Right renal cortex interstitium (tissue), 3 donors: ENCODE measurements at regions not wholly inside any gene's neighbourhood (a gene's known extent, or its start where the extent isn't known, plus 50 kb on each side); places are given as distances from the start of the nearest gene placed in this dataset.
A peak's percentile ranks its signal among the peaks of the same experiment; 100 is the strongest.
"Not testable (repeated sequence)": the region's sequence is repeated elsewhere in the genome, so short reads cannot be mapped to it uniquely, and the experiment has no call there.

Experiments
- DNase-seq, 3 donors: peaks; one replicate each; pipeline ENCODE4 v3.0.0-alpha.2; 2013; ENCODE audit warnings: low read depth in 3 of 3, low spot score in 2 of 3

GRCh38 chr7:29619111-29619510 lies 55.5 kb downstream of the PRR15 start:
- DNase-seq: no peak

- no peak for DNase-seq
These were observed 56.4 kb downstream of the PRR15 start for GRCh38 chr7:29619848-29620555.

- DNase-seq: no peak
These were observed 56.9 kb downstream of the PRR15 start for GRCh38 chr7:29620556-29620930.

DNA sequence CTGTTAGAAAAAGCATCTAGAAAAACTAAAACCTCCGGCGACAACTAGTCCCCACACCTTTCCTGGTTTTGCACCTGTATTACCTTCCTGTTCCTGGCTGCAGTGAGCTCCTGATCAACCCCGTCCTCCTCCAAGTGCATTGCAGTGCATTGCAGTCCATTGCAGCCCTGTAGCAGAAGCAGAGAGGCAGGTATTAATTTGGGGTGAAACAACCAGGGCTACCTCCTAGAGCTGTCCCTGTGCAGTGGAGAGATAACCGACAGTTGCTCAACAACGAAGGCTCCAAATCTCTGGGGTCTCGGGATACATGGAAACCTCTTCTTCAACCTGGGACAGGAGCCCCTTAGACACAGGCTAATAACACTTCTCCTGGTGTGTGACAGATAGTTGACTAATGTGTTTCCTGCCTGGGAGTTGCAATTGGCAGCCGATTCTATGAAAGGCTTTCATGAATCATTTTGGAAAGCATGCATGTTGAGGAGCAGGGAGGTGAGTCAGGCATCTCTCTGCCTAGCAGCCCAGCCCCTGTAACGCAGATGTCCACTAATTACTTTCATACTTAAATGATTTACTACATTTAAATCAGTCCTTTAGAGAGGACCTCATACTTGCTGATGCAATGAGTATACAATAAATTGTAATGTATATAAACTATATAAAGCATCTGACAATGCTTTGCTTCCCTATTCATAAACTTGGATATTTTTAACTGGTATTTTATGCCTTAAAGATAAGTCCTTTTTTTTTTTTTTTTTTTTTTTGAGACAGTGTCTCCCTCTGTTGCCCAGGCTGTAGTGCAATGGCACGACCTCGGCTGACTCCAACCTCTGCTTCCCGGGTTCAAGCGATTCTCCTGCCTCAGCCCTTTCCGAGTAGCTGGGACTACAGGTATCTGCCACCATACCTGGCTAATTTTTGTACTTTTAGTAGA lies 59.0 kb downstream of the PRR15 start:
- no peak for DNase-seq

GRCh38 chr7:29623973-29624372 lies 60.3 kb downstream of the PRR15 start:
- no peak for DNase-seq

DNA sequence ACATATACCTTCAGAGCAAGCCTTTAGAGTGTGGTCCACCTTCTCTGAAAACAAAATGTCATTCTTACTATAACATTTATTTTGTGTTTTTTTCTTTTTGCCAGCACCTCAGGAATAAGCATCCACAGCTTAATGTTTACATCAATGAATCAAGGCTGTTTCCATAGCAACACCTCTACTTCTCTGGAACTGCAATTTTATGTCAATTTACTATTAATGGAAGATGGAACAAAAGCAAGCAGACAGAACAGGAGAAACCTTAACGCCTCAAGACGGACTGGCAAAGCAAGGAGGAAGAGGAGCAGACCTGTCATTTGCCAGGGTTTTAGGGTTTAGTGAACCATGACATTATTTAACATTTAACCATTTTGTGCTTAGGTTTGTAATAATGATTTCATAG lies 63.1 kb downstream of the PRR15 start:
- DNase-seq: no peak

DNA sequence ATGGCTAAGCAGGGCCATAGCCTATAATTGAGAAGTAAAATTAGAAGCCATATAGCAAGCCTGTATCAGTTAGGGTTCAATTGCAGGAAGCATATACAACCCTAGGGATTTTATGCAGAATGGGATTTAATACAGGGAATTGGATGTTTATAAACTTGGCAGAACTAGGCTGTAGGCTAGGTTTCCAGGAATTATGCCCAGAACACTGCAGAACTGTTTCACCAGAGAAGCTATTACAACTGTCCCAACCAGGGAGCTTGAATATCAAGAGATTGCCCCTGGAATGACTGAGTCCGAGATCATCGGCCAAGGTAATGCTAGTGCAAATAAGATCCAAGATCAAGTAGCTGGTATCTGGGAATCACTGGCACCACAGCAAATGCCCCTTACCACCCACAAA lies 64.0 kb downstream of the PRR15 start:
- no peak for DNase-seq

- DNase-seq: no peak
These were observed 65.9 kb downstream of the PRR15 start for GRCh38 chr7:29629507-29629906.

GRCh38 chr7:29635067-29636008 lies 71.7 kb downstream of the PRR15 start:
- DNase-seq: peak in 2 of 3 donors; percentile 3 to 5

DNA sequence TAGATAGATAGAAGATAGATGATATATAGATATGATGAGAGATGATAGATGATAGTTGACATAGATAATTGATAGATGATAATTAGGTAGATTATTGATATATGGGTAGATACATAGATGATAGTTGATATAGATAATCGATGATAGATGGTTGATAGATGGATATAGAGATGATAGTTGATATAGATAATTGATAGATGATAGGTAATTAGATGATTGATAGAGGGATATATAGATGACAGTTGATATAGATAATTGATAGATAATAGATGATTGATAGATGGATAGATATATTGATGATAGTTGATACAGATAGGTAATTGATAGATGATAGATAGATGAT lies 72.3 kb downstream of the PRR15 start:
- no peak for DNase-seq

DNA sequence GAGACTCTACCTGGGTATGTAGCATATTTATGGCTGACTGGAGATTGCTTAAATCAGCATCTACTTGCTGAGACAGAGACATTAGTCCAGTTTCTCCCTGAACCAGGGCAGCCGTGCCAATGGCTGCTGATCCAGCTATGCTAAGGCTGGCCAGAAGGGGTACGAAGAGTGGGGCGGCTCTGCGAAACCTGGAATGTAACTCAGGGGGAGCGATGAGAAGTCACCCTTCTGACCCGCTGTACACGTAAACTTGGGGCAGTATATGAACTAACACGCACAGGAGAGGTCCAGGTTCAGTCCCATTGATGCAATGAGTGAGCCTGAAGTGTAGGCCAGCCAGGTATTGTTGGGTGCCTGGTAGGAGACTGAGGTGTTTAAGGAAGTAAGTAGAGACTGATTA lies 73.7 kb downstream of the PRR15 start:
- DNase-seq: no peak

GRCh38 chr7:29638841-29639240 lies 75.2 kb downstream of the PRR15 start:
- DNase-seq: not testable (repeated sequence)

- DNase-seq: no peak
These were observed 75.8 kb downstream of the PRR15 start for GRCh38 chr7:29639386-29639785.

DNA sequence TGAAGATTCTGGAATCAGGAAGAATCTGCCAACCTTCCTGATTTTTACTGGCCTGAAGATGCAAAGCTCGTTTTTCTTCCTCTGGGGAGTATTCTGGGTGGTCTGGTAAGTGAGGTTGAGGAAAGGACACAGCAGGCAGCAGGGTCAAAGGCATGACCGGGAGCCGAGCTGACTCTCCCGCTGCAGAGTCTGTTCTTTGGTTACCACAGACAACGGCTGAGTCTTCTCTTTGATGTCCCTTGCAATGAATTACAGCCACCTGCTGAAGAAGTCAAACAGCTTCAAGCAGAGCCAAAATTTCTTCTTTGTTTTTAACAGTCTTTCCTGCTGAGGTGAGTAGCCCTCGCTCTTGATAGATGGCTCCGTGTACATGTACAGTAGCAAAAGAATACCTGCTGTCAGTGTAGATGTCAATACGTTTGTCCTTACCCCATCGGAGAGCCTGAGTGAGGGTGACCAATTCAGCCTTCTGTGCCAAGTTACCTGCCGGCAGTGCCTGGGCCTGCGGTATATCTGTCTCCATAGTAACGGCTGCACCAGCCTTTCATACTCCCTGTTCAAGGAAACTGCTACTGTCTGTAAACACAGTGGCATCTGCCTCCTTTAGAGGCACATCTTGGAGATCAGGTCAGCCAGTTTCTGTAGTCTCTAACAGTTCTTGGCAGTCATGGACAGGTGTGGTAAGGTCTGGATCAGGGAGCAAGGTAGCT lies 76.4 kb downstream of the PRR15 start:
- DNase-seq: peak; percentile 3 to 29 (median 21)

DNA sequence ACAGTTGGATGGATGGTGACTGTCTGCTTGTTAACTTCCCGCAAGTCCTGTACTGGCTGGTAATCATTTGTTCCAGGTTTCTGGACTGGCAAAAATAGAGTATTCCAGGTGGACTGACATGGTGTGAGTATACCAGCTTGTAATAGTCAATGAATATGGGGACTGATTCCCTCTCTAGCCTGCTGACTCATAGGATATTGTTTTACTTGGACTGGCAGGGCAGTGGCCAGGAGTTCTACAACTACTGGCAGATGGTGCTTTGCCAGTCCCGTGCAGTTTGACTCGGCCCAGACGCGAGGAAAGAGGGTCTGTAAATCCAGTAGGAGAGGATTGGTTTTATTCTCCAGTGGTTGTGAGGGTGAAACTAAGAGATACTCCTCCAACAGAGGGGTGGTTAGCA lies 78.0 kb downstream of the PRR15 start:
- no peak for DNase-seq

GRCh38 chr7:29642494-29643155 lies 79.0 kb downstream of the PRR15 start:
- no peak for DNase-seq

GRCh38 chr7:29646116-29646515 lies 82.5 kb downstream of the PRR15 start:
- DNase-seq: not testable (repeated sequence)

- DNase-seq: no peak
These were observed 83.5 kb downstream of the PRR15 start for GRCh38 chr7:29647020-29647654.

DNA sequence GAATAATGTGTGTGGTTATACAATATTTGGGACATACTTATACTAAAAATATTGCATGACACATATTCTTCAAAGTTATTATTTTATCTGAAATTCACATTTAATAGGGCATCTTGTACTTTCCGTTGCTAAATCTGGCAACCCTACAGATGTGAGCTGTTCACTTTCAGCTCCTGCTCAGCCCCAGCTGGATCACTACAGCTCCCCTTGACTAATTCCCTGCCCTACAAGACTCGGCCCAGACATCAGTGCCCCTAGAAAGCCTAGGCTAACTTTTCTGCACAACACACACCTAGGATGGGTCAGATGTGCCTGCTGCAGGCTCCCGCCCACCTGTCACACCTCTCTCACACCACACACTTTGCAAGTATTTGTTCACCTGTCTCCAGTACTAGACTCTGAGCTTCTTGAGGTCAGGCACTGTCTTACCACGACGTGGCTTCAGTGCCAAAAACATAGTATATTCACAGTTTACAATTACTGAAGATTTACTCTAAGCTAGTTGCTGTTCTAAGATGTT lies 84.1 kb downstream of the PRR15 start:
- not testable (repeated sequence) for DNase-seq
